Suppressor macrophage treated with lipopolysaccharide for 4 hours (primary cell): ENCODE measurements at regions not wholly inside any gene's neighbourhood (a gene's known extent, or its start where the extent isn't known, plus 50 kb on each side); places are given as distances from the start of the nearest gene placed in this dataset.
"Not testable (repeated sequence)": the region's sequence is repeated elsewhere in the genome, so short reads cannot be mapped to it uniquely, and the experiment has no call there.

Experiments used
- DNase-seq: peaks from one replicate; pipeline ENCODE4 v3.0.0-alpha.2; 2020

DNA sequence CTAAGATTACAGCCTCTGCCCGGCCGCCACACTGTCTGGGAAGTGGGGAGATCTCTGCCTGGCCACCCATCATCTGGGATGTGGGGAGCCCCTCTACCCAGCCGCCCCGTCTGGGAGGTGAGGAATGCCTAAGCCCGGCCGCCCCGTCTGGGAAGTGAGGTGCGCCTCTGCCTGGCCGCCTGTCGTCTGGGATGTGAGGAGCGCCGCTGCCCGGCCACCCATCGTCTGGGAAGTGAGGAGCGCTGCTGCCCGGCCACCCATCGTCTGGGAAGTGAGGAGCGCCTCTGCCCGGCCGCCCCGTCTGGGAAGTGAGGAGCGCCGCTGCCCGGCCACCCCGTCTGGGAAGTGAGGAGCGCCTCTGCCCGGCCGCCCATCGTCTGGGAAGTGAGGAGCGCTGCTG is 135.9 kb upstream of the PROKR2 start:
- DNase-seq, result not testable (repeated sequence)

DNA sequence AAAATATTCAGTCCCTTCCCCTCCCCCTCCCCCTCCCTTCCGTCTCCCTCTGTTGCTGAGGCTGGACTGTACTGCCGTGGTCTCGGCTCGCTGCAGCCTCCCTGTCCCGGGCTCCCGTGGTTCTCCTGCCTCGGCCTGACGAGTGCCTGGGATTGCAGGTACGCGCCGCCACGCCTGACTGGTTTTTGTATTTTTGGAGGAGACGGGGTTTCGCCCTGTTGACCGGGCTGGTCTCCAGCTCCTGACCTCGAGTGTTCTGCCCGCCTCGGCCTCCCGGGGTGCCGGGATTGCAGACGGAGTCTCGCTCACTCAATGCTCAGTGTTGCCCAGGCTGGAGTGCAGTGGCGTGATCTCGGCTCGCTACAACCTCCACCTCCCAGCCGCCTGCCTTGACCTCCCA is 135.5 kb upstream of the PROKR2 start:
- not testable (repeated sequence) for DNase-seq

DNA sequence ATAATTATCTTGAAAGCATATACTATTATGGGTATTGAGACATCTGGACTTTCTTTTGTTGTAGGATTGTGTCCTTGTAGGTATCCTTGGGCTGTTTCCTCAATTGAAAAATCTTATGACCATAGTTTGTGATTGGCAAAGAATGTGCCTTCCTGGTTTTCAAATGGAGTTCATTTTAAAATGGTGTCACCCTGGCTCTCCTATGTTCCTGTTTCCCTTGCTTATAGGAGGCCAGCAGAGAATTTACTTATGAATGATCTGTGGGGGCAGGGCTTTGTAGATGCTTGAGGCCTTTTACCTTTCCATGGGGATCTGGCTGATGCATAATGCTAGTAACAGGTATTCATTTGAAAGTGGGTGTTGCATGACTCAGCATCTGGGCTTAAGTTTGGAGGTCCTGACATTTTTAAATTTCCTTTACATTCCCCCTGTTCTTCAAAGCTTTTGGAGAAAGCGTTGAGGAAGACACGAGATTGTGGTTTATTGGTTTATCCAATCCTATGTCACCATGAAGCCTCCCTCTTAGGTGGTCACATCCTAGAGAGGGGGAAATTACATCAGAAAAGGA is 135.0 kb upstream of the PROKR2 start:
- no peak for DNase-seq

DNA sequence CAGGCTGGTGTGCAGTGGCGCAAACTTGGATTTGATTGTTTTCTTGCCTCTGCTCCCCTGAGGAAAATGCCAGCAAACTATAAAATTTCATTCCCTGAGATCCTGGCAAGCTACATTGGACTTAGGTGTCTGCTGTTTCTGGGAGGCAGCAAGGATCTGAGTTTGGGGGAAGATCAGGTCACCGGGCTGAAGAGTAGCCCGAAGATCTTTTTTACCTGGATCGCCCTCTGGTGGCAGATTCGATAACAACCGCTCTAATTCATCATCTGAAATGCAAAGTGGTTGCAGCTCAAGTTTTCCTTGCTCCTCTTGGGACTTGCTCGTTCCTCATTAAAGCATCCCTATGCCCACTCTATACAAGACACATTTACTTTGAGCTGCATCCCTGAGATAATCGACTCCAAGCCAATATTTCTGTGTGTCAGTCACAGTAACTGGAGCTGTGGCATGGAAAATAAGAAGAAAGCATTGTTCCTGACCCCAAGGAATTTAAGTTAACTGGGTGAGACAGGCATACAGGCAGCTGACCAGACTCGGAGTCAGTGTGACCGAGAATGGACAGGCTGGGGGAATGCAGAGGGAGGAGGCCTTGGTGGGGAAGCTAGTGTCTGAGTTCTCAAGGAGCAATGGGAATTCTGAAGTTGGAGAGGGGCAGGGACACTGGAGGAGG is 131.8 kb upstream of the PROKR2 start:
- DNase-seq, result peak; percentile 66

DNA sequence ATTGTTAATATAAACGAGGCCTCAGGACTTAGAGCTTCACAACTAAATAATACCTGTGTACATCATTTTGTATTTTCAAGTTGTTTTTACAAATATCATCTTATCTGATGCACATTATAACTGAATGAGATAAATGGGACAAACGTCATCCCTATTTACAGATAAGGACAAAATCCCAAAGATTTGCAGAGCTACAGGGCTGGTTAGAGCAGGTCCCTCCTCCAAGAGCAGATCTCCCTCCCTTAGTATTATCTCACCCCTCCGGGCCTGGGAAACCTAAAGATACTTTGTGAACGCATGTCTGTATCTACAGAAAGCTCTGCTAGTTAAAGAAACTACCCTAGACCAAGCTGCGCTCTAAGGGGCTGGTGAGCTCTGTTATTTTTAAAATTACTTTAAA is 130.4 kb upstream of the PROKR2 start:
- no peak for DNase-seq

DNA sequence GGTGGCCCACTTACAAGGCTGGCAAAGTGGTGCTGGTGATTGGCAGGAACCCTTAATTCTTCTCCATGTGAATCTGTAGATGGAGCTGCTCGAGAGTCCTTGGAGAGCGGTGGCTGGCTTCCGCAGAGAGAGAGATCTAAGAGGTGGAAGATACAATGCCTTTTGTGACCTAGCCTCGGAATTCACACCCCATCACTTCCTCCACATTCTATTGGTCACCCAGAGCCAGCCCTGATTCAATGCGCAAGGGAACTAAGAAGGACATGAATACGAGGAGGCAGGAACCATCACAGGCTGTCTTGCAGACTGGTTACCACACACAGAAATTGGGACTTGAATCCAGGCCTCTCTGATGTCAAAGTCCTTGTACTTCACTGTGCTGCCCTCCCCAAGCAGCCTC is 128.9 kb upstream of the PROKR2 start:
- no peak for DNase-seq

DNA sequence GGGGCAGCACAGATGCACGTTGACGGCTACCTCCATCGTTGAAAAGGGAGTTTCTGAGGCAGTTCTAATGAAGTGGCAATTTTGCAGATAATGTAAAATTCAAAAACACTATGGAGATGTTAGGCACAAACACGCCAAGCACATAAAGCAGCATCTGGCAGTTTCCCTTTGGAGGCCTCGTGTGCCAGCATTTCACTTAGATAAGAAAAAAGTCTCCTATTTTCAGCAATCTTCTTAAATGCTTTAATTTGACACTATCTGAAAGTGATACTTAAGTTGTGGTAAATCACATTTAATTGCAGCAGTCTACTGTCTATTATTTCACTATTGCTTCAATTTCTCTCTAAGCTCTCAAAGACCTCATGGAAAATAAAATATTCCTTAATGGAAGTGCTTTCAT is 125.3 kb upstream of the PROKR2 start:
- no peak for DNase-seq

DNA sequence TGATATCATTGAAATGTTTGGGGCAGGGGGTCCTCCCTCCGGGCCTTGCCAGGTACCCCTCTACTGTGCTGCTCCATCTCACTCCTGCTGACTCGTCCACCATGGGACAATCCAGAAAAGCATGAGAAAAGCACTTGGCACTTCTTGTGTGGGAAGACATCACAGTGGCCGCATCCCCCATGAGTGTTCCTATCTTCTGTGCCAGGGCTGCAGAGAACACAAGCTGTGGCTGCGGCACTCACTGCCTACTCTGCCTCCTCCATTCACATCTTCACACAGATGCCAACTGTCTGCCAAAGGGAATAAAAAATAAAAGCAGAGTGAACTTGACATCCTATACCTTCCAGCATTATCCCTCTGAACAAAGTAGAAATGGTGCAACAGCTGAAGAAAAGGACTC is 117.4 kb upstream of the PROKR2 start:
- no peak for DNase-seq

DNA sequence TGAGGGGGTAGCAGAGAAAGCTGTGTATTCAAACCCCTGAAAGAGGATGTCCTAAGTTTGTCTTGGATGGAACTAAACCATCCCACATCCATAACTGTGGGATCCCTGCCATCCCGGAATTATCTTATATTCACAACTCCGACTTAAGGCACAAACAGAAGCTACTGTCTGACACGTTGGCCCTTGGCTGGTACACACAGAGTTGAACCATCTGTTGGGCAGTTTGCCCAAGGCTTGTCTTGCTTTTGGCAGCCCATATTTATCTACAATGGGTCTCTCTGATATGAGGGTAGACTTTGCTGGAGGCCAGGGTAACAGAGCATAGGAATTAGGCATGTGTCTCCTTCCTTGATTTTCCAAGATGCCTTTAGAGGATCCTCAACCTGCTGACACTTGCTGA is 116.6 kb upstream of the PROKR2 start:
- no peak for DNase-seq

DNA sequence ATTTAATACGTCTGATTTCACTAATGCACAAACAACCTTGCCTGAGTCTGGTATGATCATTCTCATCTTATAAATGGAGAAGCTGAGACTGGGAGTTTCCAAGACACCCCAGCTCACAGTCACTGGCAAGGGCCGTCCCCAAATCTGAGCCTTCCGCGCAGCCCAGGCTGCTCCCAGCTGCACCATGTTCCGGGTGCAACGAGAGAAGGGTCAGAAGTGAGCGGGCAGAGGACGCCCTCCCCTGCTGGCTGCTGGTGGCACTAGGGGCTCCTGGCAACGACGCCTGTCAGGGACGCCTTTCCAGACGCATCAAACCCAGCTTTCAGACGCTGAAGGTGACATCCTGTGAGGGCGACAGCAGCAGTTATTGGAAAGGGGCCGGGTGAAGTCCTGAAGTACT is 115.3 kb upstream of the PROKR2 start:
- DNase-seq, result no peak

DNA sequence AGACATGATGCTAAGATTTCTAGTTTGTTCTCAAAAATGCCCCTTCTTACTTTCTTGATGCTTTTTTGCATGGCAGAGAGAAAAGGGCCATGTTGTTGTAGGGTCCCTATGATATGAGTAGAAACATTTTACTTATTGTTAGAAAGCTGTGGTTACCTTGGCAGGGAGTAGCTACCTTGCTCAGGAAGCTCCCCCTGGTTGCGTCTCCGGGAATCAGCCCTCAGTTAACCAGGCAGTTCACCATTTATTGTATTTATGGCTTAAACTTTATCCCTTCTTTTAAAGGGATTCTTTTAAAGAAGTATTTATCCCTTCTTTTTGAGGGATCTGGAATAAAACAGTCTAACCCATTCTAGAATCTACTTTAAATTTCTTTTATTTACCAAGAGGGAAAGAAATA is 113.9 kb upstream of the PROKR2 start:
- DNase-seq, result no peak

DNA sequence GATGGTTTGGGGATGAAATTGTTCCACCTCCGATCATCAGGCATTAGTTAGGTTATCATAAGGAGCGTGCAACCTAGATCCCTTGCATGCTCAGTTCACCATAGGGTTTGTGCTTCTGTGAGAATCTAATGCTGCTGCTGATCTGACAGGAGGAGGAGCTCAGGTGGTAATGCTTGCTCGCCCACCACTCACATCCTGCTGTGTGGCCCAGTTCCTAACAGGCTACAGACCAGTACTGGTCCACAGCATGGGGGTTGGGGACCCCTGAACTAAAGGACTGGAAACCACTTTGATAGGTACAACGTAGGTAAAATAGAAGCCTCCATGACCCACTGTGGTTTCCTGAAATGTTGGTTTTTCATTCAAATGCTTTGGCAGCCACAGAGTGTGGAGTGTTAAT is 109.3 kb upstream of the PROKR2 start:
- no peak for DNase-seq

DNA sequence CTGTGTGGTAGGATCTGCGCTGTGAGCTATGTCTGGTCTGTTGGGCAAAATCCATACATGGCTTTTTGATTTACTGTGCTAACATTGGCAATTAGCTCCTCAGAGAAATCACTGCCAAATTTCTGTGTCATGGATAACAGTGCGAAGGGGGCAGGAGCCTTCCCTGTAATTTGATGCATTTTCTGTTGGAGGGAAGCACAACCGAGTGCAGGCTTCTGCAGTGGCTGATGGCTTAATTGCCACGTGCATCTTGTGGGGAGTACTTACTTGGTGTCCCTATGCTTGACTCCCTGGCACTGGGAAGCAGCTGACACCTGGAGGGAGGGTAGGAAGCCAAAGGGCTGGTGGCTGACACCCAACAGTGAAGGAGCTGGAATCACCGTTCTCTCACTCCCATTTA is 99.3 kb upstream of the PROKR2 start:
- DNase-seq, result no peak

DNA sequence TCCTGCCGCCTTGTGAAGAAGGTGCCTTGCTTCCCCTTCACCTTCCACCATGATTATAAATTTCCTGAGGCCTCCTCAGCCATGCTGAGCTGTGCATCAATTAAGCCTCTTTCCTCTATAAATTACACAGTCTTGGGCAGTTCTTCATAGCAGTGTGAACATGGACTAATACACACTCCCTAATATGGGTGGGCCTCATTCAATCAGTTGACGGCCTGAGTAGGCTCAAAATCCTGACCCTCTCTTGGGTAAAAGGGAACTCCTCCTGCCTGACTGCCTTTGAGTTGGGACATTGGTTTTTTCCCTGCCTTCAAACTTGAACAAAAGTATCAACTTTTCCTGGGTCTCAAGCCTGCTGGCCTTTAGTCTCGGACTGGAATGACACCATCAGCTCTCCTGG is 96.6 kb upstream of the PROKR2 start:
- no peak for DNase-seq

DNA sequence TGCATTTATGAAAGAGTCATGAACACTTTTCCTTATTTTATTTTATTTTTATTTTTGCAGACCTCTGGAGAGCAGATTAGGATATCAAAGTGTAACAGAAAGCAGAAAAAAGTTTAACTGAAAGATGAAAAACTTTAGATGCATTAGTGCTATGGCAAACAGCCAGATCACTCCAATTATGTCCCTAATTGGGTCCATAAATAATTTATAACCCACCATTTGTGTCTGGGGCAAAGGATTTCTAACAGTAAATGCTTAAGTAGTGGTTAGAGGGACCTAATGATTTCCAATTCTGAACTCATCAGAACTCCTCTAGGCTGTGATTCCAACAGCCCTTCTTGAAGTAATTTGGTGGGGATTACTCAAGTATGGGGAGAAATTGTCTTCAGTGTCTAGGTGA is 93.7 kb upstream of the PROKR2 start:
- DNase-seq, result no peak

DNA sequence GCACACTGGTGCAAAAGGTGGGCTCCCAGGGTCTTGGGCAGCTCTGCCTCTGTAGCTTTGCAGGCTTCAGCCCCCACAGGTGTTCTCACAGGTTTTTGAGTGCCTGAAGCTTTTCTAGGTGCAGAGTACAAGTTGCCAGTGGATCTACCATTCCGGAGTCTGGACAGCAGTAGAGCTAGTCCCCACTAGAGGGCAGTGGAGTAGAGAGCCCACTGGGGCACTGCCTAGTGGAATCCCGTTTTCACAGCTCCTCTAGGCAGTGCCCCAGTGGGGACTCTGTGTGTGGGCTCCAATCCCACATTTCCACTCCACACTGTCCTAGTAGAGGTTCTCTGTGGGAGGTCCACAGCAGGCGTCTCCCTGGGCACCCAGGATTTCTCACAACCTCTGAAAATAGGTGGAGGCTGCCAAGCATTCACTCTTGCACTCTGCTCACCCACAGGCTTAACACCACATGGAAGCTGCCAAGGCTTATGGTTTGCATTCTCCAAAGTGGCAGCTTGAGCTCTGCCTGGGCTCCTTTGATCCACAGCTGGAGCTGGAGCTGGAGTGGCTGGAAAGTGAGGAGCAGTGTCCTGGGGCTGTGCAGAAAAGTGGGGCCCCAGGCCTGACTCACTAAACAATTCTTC is 86.3 kb upstream of the PROKR2 start:
- DNase-seq, result peak; percentile 56

DNA sequence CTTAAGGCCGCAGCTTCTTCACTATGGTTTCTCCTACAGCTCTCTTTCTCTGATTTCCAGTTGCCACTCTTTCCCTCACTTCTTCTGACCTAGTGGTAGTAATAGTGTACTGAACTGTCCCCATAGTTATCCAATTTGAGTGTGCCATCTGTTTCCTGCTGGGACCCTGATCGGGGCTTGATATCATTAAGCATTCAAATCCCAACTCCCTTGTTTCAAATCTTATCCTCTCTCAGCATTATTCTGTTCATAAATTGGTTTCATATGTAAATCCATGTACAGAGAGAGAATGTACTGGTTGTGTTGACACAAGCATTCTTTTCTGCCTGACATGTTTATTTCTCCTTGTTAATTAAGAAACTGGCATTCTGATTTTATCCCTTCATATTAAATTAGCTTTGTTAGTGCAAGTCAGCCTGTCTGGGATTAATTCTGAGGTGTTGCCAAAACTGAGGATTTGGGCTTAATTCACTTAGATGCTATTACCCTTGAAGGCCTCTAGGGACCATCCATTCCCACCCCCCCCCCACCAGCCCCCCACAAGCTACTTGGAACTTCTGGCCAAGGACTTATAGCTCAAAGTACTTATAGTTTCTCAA is 84.6 kb upstream of the PROKR2 start:
- DNase-seq, result no peak

DNA sequence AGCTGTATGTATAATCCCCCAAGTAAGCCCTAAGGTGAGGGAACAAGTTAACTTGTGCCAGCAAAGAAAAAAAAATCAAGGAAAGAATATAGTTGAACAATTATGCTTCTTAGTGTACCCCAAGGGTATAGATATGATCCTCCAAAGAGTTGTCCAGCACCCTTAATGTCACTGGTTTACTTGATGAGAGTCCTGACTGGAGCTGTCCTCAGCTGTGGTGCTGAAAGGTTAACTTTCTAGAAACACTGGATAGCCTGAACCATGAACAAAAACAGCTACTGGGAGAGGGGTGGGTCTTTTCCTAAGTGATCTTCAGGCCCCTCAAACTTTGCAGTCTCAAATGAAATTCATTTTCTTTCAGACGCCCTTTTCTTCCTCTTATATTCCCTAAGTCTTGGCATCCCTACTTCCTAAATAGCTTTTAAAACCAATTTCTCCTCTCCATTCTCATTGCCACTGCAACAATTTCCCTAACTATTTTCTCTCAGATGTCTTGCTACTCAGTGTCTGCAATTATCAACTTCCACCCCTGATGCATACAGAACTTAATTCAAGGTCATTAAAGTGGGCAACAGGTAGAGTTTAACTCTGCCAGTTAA is 83.5 kb upstream of the PROKR2 start:
- no peak for DNase-seq

DNA sequence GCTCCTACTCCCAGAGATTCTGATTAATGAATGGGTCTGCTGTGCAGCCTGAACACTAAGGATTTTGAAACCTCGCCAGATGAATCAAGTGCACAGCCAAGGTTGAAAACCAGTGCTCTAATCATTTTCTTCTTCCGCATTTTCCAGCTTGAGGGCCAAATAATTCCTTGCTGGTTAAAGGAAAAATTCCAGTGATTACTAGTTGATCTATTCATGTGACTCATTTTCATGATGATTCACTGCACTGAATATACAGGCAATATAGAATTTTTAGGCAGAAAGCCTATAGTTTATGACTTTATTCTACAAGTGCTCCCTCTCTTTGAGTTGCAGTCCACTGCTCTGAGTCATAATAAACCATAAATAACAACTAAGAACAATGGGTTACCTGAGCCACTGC is 80.6 kb upstream of the PROKR2 start:
- DNase-seq, result no peak

DNA sequence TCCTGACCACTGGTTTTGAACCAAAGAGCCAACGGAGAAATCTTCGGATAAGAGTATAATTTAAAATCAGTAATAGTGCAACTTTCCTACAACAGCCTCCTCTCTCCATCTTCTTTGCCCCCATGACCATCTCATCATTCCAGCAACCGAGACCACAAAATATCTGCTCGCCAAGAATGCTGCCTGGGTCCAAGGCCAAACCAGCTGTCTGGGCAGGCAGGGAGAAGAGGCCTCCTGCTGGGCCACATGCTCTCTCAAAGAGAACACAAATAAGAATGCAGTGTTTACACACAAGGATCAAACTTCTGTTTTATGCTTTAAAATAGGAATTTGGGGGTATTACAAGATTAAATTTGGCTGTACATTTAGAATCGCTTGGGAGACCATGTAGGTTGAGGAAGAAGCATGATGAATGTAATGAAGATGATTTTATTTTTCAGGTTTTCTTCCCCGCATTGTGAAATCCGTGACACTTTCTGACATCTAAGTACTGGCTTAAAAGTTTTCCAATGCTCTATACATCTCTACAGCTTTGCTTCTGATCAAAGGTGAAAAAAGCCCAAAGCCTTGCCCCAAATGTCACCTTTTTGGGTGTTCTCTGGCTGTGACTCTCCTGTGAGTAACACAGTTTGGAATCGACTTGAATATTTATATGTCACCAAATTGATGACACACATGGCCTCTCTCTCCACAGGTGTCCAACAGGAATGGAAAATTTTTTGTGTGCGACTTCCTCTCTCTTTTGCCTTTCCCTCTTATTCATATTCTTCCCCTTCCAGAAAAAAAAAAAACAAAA is 79.4 kb upstream of the PROKR2 start:
- no peak for DNase-seq

DNA sequence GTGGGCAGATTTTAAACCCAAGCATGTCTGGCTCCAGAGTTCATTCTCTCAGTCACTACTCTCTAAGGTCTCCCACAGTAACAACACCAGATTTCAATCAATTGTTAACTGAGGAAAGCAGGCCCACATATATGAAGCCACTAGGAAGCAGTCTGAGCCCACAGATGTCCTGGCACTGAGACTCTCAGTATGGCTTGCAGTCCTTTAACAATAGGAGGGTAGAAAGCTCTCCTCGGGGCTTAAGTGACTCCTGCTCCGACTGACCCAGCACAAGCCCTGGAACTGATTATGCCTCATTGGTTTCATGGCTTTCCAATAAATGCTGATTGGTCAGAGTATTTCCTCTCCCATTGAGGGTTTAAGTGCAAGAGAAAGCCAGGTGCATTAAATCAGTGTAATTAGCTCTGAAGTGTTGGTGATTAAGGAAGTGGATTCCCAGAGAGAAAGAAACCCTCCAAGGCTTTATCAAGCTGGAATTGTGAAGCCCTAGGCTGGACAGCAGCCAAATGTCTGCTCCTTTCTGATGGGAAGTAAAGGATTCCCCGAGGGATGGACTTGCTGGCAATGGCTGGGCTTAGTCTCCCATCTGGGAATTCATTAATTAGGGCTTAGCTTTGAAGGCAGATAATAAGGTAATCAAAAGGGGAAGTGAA is 76.6 kb upstream of the PROKR2 start:
- no peak for DNase-seq

DNA sequence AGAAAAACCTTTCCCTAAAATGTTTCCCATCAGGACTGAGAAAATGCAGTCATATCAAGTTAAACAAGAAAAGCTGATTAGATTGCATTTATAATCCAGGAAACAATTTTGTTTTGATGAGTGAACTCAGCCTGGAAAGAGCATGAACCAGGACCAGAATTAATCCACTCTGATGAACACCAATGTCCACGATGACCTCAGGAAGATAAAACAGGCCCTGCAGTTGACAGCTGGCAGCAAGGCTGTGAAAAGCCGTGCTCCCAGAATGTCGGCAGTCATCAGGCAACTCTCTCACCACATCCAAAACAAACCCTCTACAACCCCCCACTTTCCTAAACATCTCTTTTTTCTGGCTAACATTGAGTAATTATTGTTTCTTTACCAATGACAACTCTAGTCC is 74.0 kb upstream of the PROKR2 start:
- no peak for DNase-seq

DNA sequence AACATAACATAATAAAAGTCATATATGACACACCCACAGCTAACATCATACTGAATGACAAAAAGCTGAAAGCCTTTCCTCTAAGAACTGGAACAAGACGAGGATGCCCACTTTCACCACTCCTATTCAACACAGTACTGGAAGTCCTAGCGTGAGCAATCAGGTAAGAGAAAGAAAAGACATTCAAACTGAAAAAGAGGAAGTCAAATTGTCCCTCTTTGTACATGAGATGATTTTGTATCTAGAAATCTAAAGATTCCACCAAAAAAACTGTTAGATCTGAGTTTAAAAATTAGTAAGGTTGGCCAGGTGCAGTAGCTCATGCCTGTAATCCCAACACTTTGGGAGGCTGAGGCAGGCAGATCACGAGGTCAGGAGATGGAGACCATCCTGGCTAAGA is 70.1 kb upstream of the PROKR2 start:
- DNase-seq, result not testable (repeated sequence)
